Rectal smooth muscle tissue (tissue), 1 donor: ENCODE measurements at regions not wholly inside any gene's neighbourhood (a gene's known extent, or its start where the extent isn't known, plus 50 kb on each side); places are given as distances from the start of the nearest gene placed in this dataset.

ENCODE experiments used
- H3K27ac ChIP-seq: one replicate; pipeline ENCODE4 v1.7.0; 2013; ENCODE audit warnings: low read depth, low read length, inconsistent platforms
- H3K27me3 ChIP-seq: one replicate; pipeline ENCODE4 v1.7.0; 2013; ENCODE audit warnings: low read length; ENCODE audit not compliant: control insufficient read depth, insufficient read depth
- H3K36me3 ChIP-seq: one replicate; pipeline ENCODE4 v1.7.0; 2013; ENCODE audit warnings: low read length; ENCODE audit not compliant: control insufficient read depth, insufficient read depth
- H3K4me1 ChIP-seq: one replicate; pipeline ENCODE4 v1.7.0; 2013; ENCODE audit warnings: low read length; ENCODE audit not compliant: control insufficient read depth, insufficient read depth
- H3K4me3 ChIP-seq: one replicate; pipeline ENCODE4 v1.7.0; 2013; ENCODE audit warnings: low read length
- H3K9ac ChIP-seq: one replicate; pipeline ENCODE4 v1.7.0; 2013; ENCODE audit warnings: low read length

- no peak overlapping the region for H3K9ac ChIP-seq
- H3K36me3 ChIP-seq = no peaks in the 10 kb centered on the region
- no peak overlapping the region for H3K4me3 ChIP-seq
- H3K4me1 ChIP-seq = no peaks in the 10 kb centered on the region
- no peak overlapping the region for H3K27ac ChIP-seq
- H3K27me3 ChIP-seq = no peaks in the 10 kb centered on the region
Measured at GRCh38 chr16:54654429-54654828, 276.2 kb upstream of the IRX5 start.

- Histone ChIP-seq H3K4me1 (no peaks in the 10 kb centered on the region), H3K4me3 (no peak overlapping the region), H3K36me3 (no peaks in the 10 kb centered on the region), H3K27me3 (no peaks in the 10 kb centered on the region), H3K9ac (no peak overlapping the region), H3K27ac (no peak overlapping the region)
Measured at GRCh38 chr16:54652201-54652770, 278.4 kb upstream of the IRX5 start.

GRCh38 chr16:54651440-54652195 is 279.0 kb upstream of the IRX5 start:
- H3K27me3 ChIP-seq = no peaks in the 10 kb centered on the region
- no peaks in the 10 kb centered on the region for H3K36me3 ChIP-seq
- no peak overlapping the region for H3K4me3 ChIP-seq
- no peak overlapping the region for H3K27ac ChIP-seq
- no peak overlapping the region for H3K9ac ChIP-seq
- no peaks in the 10 kb centered on the region for H3K4me1 ChIP-seq

- no peaks in the 10 kb centered on the region for H3K27me3 ChIP-seq
- no peak overlapping the region for H3K27ac ChIP-seq
Measured at GRCh38 chr16:54649876-54650275, 280.8 kb upstream of the IRX5 start.

GRCh38 chr16:54648575-54648974 is 282.1 kb upstream of the IRX5 start:
- no peak overlapping the region for H3K9ac ChIP-seq
- no peak overlapping the region for H3K27ac ChIP-seq
- no peaks in the 10 kb centered on the region for H3K27me3 ChIP-seq
- H3K4me1 ChIP-seq = no peaks in the 10 kb centered on the region
- H3K36me3 ChIP-seq = no peaks in the 10 kb centered on the region
- no peak overlapping the region for H3K4me3 ChIP-seq

More at GRCh38 chr16:54649876-54650275, 280.8 kb upstream of the IRX5 start:
- no peaks in the 10 kb centered on the region for H3K36me3 ChIP-seq
- no peaks in the 10 kb centered on the region for H3K4me1 ChIP-seq
- no peak overlapping the region for H3K9ac ChIP-seq
- no peak overlapping the region for H3K4me3 ChIP-seq

- H3K4me1 ChIP-seq = no peaks in the 10 kb centered on the region
- no peak overlapping the region for H3K27ac ChIP-seq
- no peak overlapping the region for H3K4me3 ChIP-seq
- no peaks in the 10 kb centered on the region for H3K27me3 ChIP-seq
- no peaks in the 10 kb centered on the region for H3K36me3 ChIP-seq
- H3K9ac ChIP-seq = no peak overlapping the region
Measured at GRCh38 chr16:54647725-54648221, 282.9 kb upstream of the IRX5 start.

GRCh38 chr16:54647216-54647615 is 283.4 kb upstream of the IRX5 start:
- H3K27me3 ChIP-seq = no peaks in the 10 kb centered on the region
- no peak overlapping the region for H3K4me3 ChIP-seq
- no peak overlapping the region for H3K27ac ChIP-seq
- no peaks in the 10 kb centered on the region for H3K4me1 ChIP-seq
- H3K36me3 ChIP-seq = no peaks in the 10 kb centered on the region
- no peak overlapping the region for H3K9ac ChIP-seq

- H3K4me1 ChIP-seq = no peaks in the 10 kb centered on the region
- no peaks in the 10 kb centered on the region for H3K27me3 ChIP-seq
- H3K36me3 ChIP-seq = no peaks in the 10 kb centered on the region
- H3K9ac ChIP-seq = no peak overlapping the region
- H3K27ac ChIP-seq = no peak overlapping the region
- no peak overlapping the region for H3K4me3 ChIP-seq
Measured at GRCh38 chr16:54645345-54645744, 285.3 kb upstream of the IRX5 start.

GRCh38 chr16:54636221-54636793 is 294.4 kb upstream of the IRX5 start:
- H3K36me3 ChIP-seq = no peaks in the 10 kb centered on the region
- no peaks in the 10 kb centered on the region for H3K27me3 ChIP-seq
- no peak overlapping the region for H3K9ac ChIP-seq
- H3K4me1 ChIP-seq = no peaks in the 10 kb centered on the region
- H3K4me3 ChIP-seq = no peak overlapping the region
- H3K27ac ChIP-seq = no peak overlapping the region

- Histone ChIP-seq H3K4me1 (no peaks in the 10 kb centered on the region), H3K9ac (no peak overlapping the region), H3K36me3 (no peaks in the 10 kb centered on the region), H3K27ac (no peak overlapping the region), H3K4me3 (no peak overlapping the region), H3K27me3 (peaks cover 1% of the 10 kb centered on the region)
Measured at GRCh38 chr16:54633943-54634362, 296.7 kb upstream of the IRX5 start.

- Histone ChIP-seq H3K4me3 (no peak overlapping the region), H3K9ac (no peak overlapping the region), H3K27me3 (peaks cover 1% of the 10 kb centered on the region), H3K27ac (no peak overlapping the region), H3K36me3 (no peaks in the 10 kb centered on the region), H3K4me1 (no peaks in the 10 kb centered on the region)
Measured at GRCh38 chr16:54632322-54633220, 298.1 kb upstream of the IRX5 start.

- peaks cover 1% of the 10 kb centered on the region for H3K27me3 ChIP-seq
- H3K4me1 ChIP-seq = no peaks in the 10 kb centered on the region
- H3K36me3 ChIP-seq = no peaks in the 10 kb centered on the region
Measured at GRCh38 chr16:54631782-54632181, 298.9 kb upstream of the IRX5 start.

More at GRCh38 chr16:54631782-54632181, 298.9 kb upstream of the IRX5 start:
- no peak overlapping the region for H3K4me3 ChIP-seq
- no peak overlapping the region for H3K9ac ChIP-seq
- H3K27ac ChIP-seq = no peak overlapping the region
